G401.6 (cell line): ENCODE measurements at regions not wholly inside any gene's neighbourhood (a gene's known extent, or its start where the extent isn't known, plus 50 kb on each side); places are given as distances from the start of the nearest gene placed in this dataset.

Source experiments
- FAIRE-seq: peaks from 2 replicates; lab custom pipeline; 2012; peaks lifted over from hg19 to GRCh38; lab: Jason Lieb, UNC

- FAIRE-seq: no peak
Observed at GRCh38 chr16:54361246-54361645, 74.7 kb upstream of the IRX3 start.

DNA sequence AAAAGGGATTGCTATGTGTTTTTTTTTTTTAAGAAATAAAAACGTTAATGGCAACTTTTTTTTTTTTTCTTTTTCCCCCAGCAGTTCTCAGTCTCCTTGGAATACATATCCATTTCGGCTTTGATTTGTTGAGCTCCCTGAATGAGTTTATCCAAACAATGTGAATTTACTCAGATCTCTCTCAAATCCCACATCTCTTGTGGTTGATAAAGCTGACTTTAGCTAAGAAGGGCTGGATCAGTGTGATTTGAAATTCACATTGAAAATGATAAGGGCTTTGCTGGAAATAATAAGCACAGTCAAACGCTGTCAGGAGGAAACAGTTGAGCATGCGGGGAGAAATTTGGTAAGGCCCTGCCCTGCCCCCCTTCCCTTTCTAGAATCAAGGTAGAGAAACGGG lies 74.1 kb upstream of the IRX3 start:
- no peak for FAIRE-seq

GRCh38 chr16:54359555-54359954 lies 73.0 kb upstream of the IRX3 start:
- FAIRE-seq: no peak

- FAIRE-seq: no peak
Observed at GRCh38 chr16:54359081-54359480, 72.5 kb upstream of the IRX3 start.

DNA sequence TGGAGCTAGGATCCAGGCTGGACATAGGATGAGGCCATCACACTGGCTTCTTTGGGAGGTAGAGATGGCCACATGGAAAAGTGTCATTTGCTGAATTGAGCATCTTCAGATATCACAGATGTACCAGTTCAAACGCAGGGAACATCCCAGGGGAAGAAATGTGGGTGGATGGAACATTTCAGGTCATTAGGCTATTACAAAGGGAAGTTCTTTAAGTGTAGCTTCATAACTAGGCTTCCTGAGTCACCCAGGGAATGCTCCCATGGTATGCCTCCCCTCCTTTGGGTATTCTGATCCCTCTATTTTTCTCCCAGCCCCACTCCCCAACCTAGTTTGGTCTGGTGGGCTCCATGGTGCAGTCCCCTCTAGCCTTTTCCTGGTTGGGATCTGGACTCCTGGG lies 69.8 kb upstream of the IRX3 start:
- no peak for FAIRE-seq

DNA sequence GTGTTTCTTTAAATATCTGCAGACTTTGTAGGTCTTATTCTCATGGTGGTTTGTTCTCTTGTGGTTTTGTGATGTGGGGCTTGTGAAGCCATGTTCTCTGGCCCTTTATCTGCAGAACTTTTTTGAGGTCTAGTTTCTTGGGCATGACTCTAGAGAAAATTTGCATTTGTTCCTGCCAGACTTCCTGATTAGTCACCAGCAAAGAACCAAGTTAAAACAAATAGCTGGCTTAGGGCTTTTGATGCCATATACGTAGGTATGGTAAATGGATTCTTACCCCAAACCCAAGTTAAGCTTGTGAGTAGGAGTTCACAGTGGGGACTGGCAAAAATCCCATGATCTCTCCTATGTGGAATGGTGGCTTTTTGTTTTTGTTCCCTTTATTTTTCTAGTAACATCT lies 68.7 kb upstream of the IRX3 start:
- FAIRE-seq: no peak

DNA sequence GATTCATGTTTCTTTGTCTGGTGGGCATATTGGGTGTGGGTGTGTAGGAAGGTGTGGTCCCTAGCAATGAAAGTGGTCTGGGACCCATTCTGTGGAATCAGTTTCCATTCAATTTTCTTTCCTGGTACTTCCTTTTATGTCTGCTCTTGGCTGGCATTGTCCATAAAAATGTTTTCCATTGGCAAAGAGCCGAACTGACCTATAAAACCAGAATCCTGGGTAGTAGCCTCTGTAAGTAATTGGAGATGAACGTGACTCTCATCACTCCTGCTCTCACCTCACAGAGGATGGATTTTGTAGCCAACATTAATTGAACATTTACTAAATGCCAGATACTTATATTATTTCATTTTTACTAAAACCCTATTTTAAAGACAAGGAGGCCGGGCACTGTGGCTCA lies 66.5 kb upstream of the IRX3 start:
- FAIRE-seq: no peak

DNA sequence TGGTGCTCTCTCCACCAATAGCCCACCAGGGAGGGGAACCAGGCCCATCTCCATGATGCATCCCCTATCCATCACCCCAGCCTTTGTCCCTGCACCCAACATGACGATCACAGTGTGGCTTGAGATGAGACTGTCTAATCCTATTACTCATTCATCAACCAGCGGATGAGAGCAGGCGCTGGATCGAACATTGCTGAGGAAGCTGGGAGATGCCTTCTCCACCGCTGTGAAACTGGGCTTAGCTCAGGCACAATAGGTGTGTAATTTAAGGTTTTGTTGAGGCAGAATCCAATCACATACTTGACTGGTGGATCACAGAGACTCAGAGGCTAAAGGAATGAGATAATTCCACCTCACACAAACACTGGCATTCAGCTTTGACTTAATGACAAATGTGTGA lies 64.6 kb upstream of the IRX3 start:
- FAIRE-seq: no peak

DNA sequence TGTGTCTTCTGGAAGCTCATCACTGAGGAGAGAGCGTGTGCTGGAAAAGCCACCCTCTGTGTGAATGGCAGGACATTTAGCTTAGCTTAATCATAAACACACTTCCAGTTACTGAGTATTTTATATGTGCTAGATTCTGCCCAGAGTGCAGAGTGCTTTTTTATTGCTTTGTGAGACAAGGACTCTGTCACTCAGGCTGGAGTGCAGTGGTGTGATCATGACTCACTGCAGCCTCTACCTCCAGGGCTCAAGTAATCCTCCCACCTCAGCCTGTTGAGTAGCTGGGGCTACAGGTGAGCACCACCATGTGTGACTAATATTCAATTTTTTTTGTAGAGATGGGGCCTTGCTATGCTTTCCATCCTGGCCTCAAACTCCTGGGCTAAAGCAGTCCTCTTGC lies 61.4 kb upstream of the IRX3 start:
- FAIRE-seq: no peak

DNA sequence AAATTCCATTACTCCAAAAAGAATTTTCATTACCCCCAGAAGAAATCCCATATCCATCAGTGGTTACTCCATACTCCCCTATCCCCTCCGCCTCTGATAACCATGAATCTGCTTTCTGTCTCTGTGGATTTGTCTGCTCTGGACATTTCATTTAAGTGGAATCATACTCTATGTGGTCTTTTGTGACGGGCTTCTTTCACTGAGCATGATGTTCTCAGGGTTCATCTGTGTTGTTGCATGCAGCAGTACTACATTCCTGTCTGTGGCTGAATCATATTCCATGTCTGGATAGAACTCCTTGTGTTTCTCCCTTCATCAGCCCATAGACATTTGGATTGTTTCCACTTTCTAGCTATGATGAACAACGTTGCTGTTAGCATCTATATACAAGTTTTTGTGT lies 59.5 kb upstream of the IRX3 start:
- FAIRE-seq: no peak

- no peak for FAIRE-seq
Observed at GRCh38 chr16:54344646-54345630, 58.4 kb upstream of the IRX3 start.

DNA sequence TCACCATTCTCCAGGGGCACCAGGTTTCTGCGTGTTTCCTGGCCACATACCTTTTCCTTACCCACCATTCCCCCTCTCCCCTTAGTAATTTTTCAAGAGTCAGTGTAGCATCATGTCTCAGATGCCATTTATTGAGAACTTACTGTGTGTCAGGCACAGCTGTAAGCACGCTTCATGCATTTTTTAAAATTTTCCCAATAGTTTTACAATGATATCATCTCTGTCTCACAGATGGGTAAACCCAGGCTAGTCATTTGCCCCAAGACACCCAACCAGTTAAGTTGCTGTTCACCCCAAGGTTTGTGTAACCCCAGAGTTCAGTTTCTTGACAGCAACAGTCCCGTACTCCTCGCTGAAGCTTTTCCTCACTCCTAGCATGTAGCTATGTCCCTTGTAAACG lies 56.4 kb upstream of the IRX3 start:
- FAIRE-seq: no peak

- FAIRE-seq: no peak
Observed at GRCh38 chr16:54341892-54342776, 55.5 kb upstream of the IRX3 start.

GRCh38 chr16:54340531-54340930 lies 53.9 kb upstream of the IRX3 start:
- no peak for FAIRE-seq

GRCh38 chr16:54336631-54337204 lies 50.1 kb upstream of the IRX3 start:
- no peak for FAIRE-seq
